ENCODE measurements at regions not wholly inside any gene's neighbourhood (a gene's known extent, or its start where the extent isn't known, plus 50 kb on each side); places are given as distances from the start of the nearest gene placed in this dataset.

DNA sequence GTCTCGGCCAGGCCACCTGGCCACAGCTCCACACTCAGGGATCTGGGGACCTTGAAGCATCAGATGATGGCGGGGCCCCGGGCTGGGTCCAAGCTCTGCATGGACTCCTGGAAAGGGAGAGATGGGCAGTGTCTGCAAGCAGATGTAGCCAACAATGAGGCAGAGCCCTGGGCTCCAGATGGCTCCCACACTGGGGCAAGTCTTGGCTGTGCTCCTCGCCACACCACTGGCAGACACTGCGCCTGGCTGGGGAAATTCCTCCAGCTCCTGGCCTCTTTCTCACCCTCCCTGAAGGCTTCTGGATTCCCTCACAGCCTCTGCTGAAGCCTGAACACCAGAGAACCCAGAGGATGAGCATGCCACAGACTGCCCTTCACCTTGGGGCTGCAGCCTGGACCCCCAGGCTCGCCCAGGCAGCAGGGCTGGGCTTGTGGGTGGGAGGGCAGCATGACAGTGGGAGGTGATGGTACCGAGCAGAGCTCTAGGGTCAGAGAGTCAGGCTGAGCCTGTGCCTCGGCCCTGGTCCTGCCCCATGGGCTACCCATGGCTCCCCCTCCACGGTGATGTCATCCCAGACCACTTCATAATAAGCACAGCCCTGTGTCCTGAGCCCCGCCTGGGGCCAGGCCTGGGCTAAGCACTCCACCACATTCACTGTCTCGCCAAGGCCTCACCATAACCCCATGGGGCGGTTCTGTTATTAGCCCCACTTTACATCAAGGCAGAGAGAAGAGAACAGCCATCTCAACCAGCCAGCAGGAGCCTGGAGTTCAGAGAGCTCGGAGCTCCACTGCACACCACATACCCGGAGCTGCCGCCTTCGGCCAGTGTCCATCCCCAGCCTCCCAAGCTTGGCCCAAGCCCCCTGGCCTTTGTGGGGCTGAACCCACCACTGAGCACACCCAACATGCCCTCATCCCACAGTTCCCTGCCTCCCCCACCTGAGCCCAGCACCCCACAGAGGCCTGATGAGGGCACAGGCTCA, 62.2 kb upstream of the ADAMTS2 start:
- H3K4me1 Mint-ChIP-seq (ENCODE audit: insufficient read depth, unreplicated experiment), result no peaks in the 10 kb centered on the region
- TF ChIP-seq, protein P1, sequence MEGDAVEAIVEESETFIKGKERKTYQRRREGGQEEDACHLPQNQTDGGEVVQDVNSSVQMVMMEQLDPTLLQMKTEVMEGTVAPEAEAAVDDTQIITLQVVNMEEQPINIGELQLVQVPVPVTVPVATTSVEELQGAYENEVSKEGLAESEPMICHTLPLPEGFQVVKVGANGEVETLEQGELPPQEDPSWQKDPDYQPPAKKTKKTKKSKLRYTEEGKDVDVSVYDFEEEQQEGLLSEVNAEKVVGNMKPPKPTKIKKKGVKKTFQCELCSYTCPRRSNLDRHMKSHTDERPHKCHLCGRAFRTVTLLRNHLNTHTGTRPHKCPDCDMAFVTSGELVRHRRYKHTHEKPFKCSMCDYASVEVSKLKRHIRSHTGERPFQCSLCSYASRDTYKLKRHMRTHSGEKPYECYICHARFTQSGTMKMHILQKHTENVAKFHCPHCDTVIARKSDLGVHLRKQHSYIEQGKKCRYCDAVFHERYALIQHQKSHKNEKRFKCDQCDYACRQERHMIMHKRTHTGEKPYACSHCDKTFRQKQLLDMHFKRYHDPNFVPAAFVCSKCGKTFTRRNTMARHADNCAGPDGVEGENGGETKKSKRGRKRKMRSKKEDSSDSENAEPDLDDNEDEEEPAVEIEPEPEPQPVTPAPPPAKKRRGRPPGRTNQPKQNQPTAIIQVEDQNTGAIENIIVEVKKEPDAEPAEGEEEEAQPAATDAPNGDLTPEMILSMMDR (IDR thresholded peaks at IDR 0.05; ENCODE audit: unreplicated experiment), result no peak
- H3K27me3 Mint-ChIP-seq (ENCODE audit: insufficient read depth, unreplicated experiment), result no peaks in the 10 kb centered on the region
- CTCF ChIA-PET, result interaction anchor here (0.5 to 1.2 kb wide), 3 partner anchors 16 to 240 kb away, joined by 3 to 5 read pairs (median 3); no protein-coding TSS in a partner anchor
- DNase-seq (ENCODE audit: unreplicated experiment), result no peak
- intact Hi-C loops (cut with micrococcal nuclease), result loop anchor here (10.0 kb wide), 2 partner anchors 133 to 323 kb away; no protein-coding TSS in a partner anchor
- no TSS peak for BruUV-seq (replicated peaks)
- H3K27ac Mint-ChIP-seq (ENCODE audit: low read depth, unreplicated experiment), result no peak overlapping the region
- H3K36me3 Mint-ChIP-seq (ENCODE audit: insufficient read depth, unreplicated experiment), result peaks cover 6% of the 10 kb centered on the region
- H3K9me3 Mint-ChIP-seq (ENCODE audit: unreplicated experiment), result peaks cover 7% of the 10 kb centered on the region
- POLR2A ChIA-PET, result interaction anchor here (0.6 kb wide), 1 partner anchor 1796 kb away, joined by 4 read pairs; no protein-coding TSS in a partner anchor
- H3K4me3 Mint-ChIP-seq (ENCODE audit: unreplicated experiment), result no peak overlapping the region

DNA sequence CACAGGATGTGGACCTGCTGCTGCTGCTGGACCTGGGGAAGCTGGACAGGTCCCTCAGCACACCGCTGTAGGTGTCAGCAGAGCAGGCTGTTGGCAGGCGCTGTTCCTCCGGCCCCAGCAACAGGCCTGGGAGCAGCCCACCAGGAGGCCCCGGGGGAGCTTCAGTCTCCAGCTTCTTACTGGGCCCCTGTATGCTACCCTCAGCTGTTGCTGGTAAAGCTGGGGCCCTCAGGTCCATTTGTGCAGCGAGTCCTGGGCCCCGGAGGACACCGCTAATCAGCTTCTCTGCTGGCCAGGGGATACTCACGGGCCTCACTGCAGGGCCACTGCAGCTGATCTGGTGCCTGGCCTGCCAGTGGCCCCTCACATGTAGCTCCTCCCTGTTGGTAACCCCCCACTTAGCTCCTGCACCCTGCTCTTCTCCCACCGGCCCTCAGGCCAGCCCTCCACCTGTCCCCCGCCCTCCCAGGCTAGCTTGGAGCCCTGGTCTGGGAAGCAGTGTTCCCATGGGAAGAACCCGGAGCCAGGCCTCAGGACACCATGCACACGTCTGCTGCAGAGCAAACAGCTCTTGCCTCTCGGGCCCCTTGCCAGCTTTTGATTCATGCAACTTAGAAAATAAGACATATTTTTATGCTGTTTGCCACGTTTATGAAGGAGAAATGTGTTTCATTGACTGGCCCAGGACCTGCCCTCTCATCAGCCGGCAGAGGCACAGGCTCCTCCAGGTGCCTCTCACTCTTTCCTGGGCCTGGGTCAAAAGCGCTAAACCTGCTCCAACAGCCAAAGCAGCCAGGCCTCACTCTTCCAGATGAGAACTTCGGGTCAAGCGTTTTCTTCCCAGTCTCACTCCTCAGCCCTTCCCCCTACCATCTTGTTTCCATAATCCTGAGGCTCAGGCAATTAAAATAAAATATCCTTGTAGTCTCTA, 61.0 kb upstream of the ADAMTS2 start:
- no peak for DNase-seq (ENCODE audit: unreplicated experiment)
- H3K9me3 Mint-ChIP-seq (ENCODE audit: unreplicated experiment), result peaks cover 11% of the 10 kb centered on the region
- BruUV-seq (replicated peaks), result no TSS peak
- no peaks in the 10 kb centered on the region for H3K27me3 Mint-ChIP-seq (ENCODE audit: insufficient read depth, unreplicated experiment)
- peaks cover 6% of the 10 kb centered on the region for H3K36me3 Mint-ChIP-seq (ENCODE audit: insufficient read depth, unreplicated experiment)
- H3K27ac Mint-ChIP-seq (ENCODE audit: low read depth, unreplicated experiment), result no peak overlapping the region
- ChIA-PET POLR2A (interaction anchor here (1.2 kb wide), 1 partner anchor 18 kb away, joined by 3 read pairs; no protein-coding TSS in a partner anchor), CTCF (interaction anchor here (0.5 to 1.5 kb wide), 4 partner anchors 40 to 239 kb away, joined by 3 to 5 read pairs (median 4); no protein-coding TSS in a partner anchor)
- intact Hi-C loops (cut with micrococcal nuclease), result loop anchor here (10.0 kb wide), 2 partner anchors 131 to 321 kb away; no protein-coding TSS in a partner anchor
- TF ChIP-seq, protein P1 (IDR thresholded peaks at IDR 0.05; ENCODE audit: unreplicated experiment), result no peak
- H3K4me3 Mint-ChIP-seq (ENCODE audit: unreplicated experiment), result no peak overlapping the region
- H3K4me1 Mint-ChIP-seq (ENCODE audit: insufficient read depth, unreplicated experiment), result no peaks in the 10 kb centered on the region

DNA sequence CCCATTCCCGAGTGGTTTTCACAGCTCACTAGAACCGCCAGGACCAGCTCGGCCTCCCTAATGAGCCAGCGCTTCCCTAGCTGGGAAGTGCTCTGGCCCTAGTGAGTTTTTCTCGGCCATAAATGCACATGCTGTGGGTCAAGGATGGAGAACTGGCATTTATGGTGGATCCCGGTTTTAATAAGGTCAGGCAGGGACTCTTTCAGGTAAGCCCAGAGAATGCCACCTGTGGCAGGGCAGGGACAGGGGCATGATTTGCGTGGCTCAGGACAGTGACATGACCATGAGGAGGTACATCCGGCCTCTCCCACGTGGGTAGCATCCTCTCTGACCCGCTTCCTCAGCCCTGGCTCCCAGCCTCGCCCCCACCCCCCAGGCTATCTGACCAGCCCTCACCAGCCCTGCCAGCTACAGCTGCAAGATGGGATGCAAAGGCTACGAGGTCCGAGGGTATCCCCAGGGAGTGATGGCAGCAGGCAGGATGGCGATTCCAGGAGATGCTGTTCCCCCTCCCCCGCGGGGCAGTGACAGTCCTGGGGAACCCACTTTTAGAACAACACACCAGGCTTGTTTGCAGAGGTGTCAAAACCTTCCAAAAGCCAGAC, 60.3 kb upstream of the ADAMTS2 start:
- TF ChIP-seq, protein P1 (IDR thresholded peaks at IDR 0.05; ENCODE audit: unreplicated experiment), result no peak
- ChIA-PET CTCF (interaction anchor here (0.5 to 1.5 kb wide), 4 partner anchors 40 to 238 kb away, joined by 3 to 5 read pairs (median 4); no protein-coding TSS in a partner anchor), POLR2A (interaction anchor here (1.2 kb wide), 1 partner anchor 19 kb away, joined by 3 read pairs; no protein-coding TSS in a partner anchor)
- Mint-ChIP-seq H3K27me3 (ENCODE audit: insufficient read depth, unreplicated experiment) (no peaks in the 10 kb centered on the region), H3K36me3 (ENCODE audit: insufficient read depth, unreplicated experiment) (peaks cover 6% of the 10 kb centered on the region), H3K27ac (ENCODE audit: low read depth, unreplicated experiment) (no peak overlapping the region), H3K4me1 (ENCODE audit: insufficient read depth, unreplicated experiment) (no peaks in the 10 kb centered on the region), H3K9me3 (ENCODE audit: unreplicated experiment) (peaks cover 14% of the 10 kb centered on the region), H3K4me3 (ENCODE audit: unreplicated experiment) (no peak overlapping the region)
- DNase-seq (ENCODE audit: unreplicated experiment), result no peak
- no TSS peak for BruUV-seq (replicated peaks)
- intact Hi-C loops (cut with micrococcal nuclease), result loop anchor here (10.0 kb wide), 2 partner anchors 131 to 321 kb away; no protein-coding TSS in a partner anchor
